ENCODE measurements at regions not wholly inside any gene's neighbourhood (a gene's known extent, or its start where the extent isn't known, plus 50 kb on each side); places are given as distances from the start of the nearest gene placed in this dataset.

DNA sequence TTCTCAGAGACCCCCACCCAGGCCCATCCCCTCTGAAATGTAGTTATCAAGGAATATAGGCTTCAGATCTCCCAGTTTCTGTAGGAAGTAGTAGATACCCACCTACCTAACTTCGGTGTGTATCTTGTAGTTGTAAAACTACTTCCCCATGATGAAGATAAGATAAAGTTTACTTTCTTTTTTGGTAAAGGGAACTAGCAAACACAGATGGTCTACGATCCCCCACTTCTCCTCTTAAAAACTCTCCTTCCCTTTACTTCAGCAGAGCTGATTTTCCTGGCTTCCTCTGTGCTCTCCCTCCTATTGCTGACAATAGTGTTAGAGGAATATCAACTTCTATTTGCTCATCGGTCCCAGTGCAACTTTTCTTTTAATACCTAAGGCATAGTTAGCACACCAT, 395.2 kb downstream of the RPL10L start:
- H3K27me3 ChIP-seq (replicated peaks; ENCODE audit: insufficient read depth, low read length), result no peaks in the 10 kb centered on the region
- H3K9ac ChIP-seq (ENCODE audit: low read length), result no peak overlapping the region
- no peak overlapping the region for H3K4me3 ChIP-seq (ENCODE audit: low read length)
- TF ChIP-seq EZH2 (optimal IDR thresholded peaks at IDR 0.05; ENCODE audit: low read depth, low read length) (no peak), EZH2phosphoT487 (IDR thresholded peaks at IDR 0.05; ENCODE audit: low read length) (no peak)
- TF ChIP-seq, protein P1, sequence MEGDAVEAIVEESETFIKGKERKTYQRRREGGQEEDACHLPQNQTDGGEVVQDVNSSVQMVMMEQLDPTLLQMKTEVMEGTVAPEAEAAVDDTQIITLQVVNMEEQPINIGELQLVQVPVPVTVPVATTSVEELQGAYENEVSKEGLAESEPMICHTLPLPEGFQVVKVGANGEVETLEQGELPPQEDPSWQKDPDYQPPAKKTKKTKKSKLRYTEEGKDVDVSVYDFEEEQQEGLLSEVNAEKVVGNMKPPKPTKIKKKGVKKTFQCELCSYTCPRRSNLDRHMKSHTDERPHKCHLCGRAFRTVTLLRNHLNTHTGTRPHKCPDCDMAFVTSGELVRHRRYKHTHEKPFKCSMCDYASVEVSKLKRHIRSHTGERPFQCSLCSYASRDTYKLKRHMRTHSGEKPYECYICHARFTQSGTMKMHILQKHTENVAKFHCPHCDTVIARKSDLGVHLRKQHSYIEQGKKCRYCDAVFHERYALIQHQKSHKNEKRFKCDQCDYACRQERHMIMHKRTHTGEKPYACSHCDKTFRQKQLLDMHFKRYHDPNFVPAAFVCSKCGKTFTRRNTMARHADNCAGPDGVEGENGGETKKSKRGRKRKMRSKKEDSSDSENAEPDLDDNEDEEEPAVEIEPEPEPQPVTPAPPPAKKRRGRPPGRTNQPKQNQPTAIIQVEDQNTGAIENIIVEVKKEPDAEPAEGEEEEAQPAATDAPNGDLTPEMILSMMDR (IDR thresholded peaks at IDR 0.05; ENCODE audit: low read length), result no peak
- no peak overlapping the region for H3K27ac ChIP-seq (ENCODE audit: low read length)
- H3K36me3 ChIP-seq (replicated peaks; ENCODE audit: insufficient read depth, low read length), result no peaks in the 10 kb centered on the region
- H2AFZ ChIP-seq (ENCODE audit: low read length), result no peak overlapping the region
- H3F3A ChIP-seq (ENCODE audit: insufficient read depth, low read length), result no peaks in the 10 kb centered on the region
- H3K79me2 ChIP-seq (ENCODE audit: low read length), result no peaks in the 10 kb centered on the region
- H4K20me1 ChIP-seq (ENCODE audit: insufficient read depth, low read length), result no peaks in the 10 kb centered on the region
- H3K4me1 ChIP-seq (ENCODE audit: low read length), result no peaks in the 10 kb centered on the region
- H3K9me2 ChIP-seq (replicated peaks; ENCODE audit: insufficient read depth, low read length), result no peaks in the 10 kb centered on the region
- no peak for DNase-seq
- no peaks in the 10 kb centered on the region for H3K9me3 ChIP-seq (replicated peaks; ENCODE audit: insufficient read depth, low read length)
- H3K4me2 ChIP-seq (ENCODE audit: low read depth, low read length), result no peak overlapping the region

DNA sequence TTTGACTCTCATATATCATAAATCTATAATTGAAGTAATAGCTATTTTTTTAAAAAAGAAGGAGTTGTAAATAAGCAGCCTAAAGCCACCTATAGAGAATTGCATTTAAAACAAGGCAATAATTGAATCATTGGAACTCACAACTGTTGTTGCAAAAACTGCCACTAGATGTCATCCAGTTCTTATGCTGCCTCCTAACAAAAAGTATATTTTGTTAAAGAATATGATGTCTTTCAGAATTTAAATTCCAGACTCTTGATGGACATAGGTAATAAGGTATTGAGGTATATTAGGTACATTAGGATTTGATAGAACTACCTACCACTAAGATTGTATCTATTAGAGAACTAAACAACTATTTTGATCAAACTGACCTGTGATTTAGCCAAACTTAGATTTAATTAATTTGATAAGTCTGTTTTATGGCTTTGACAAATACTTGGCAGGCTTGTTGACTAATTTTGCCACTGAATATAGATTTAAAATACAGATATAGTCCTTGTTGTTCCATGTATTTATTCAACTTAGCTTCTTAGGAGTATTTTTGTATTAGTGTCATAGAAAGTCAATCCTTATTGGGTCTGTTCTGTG, 401.4 kb downstream of the RPL10L start:
- H3K79me2 ChIP-seq (ENCODE audit: low read length), result no peaks in the 10 kb centered on the region
- H3K4me1 ChIP-seq (ENCODE audit: low read length), result no peaks in the 10 kb centered on the region
- no peak overlapping the region for H3K9ac ChIP-seq (ENCODE audit: low read length)
- H3K9me3 ChIP-seq (replicated peaks; ENCODE audit: insufficient read depth, low read length), result no peaks in the 10 kb centered on the region
- no peak overlapping the region for H3K4me2 ChIP-seq (ENCODE audit: low read depth, low read length)
- H3K4me3 ChIP-seq (ENCODE audit: low read length), result no peak overlapping the region
- DNase-seq, result no peak
- H3K9me2 ChIP-seq (replicated peaks; ENCODE audit: insufficient read depth, low read length), result no peaks in the 10 kb centered on the region
- no peak overlapping the region for H3K27ac ChIP-seq (ENCODE audit: low read length)
- no peaks in the 10 kb centered on the region for H3F3A ChIP-seq (ENCODE audit: insufficient read depth, low read length)
- no peaks in the 10 kb centered on the region for H3K27me3 ChIP-seq (replicated peaks; ENCODE audit: insufficient read depth, low read length)
- TF ChIP-seq EZH2 (optimal IDR thresholded peaks at IDR 0.05; ENCODE audit: low read depth, low read length) (no peak), EZH2phosphoT487 (IDR thresholded peaks at IDR 0.05; ENCODE audit: low read length) (no peak)
- TF ChIP-seq, protein P1 (IDR thresholded peaks at IDR 0.05; ENCODE audit: low read length), result peak; percentile 43
- H4K20me1 ChIP-seq (ENCODE audit: insufficient read depth, low read length), result no peaks in the 10 kb centered on the region
- H2AFZ ChIP-seq (ENCODE audit: low read length), result no peak overlapping the region
- H3K36me3 ChIP-seq (replicated peaks; ENCODE audit: insufficient read depth, low read length), result no peaks in the 10 kb centered on the region

DNA sequence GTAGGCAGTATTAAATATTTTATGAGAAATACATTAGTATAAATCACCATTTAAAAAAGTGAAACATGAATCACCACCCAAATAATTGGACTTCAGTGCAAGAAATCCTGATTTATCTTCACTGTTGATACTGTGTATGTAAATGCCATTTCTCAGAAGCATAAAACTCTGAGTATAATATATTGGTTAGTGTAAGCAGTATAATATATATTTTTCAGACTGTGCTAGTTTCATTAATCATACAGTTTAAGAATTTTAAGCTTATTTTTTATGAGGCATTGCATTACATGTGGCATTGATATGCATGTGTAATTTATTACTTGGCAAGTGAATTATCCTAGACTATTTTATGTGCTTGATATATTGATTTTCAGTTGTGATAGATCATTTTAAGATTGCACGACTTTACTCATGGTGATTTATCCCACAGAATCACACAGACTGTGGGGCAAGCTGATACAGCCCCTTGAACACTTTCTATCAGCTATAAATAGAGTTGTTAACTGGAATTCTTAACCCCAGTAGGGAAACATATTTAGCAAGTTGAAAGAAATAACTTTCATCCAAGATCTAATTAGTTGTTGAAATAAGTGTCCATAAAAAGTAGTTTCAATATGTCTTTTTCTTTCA, 403.5 kb downstream of the RPL10L start:
- no peak for DNase-seq
- Histone ChIP-seq H3K4me1 (ENCODE audit: low read length) (no peaks in the 10 kb centered on the region), H3K9me3 (replicated peaks; ENCODE audit: insufficient read depth, low read length) (no peaks in the 10 kb centered on the region), H3K36me3 (replicated peaks; ENCODE audit: insufficient read depth, low read length) (no peaks in the 10 kb centered on the region), H3K27ac (ENCODE audit: low read length) (no peak overlapping the region), H3F3A (ENCODE audit: insufficient read depth, low read length) (no peaks in the 10 kb centered on the region), H4K20me1 (ENCODE audit: insufficient read depth, low read length) (no peaks in the 10 kb centered on the region), H2AFZ (ENCODE audit: low read length) (no peak overlapping the region), H3K27me3 (replicated peaks; ENCODE audit: insufficient read depth, low read length) (no peaks in the 10 kb centered on the region), H3K9me2 (replicated peaks; ENCODE audit: insufficient read depth, low read length) (no peaks in the 10 kb centered on the region), H3K79me2 (ENCODE audit: low read length) (no peaks in the 10 kb centered on the region), H3K9ac (ENCODE audit: low read length) (no peak overlapping the region), H3K4me2 (ENCODE audit: low read depth, low read length) (no peak overlapping the region), H3K4me3 (ENCODE audit: low read length) (no peak overlapping the region)
- TF ChIP-seq, protein P1 (IDR thresholded peaks at IDR 0.05; ENCODE audit: low read length), result no peak
- TF ChIP-seq EZH2phosphoT487 (IDR thresholded peaks at IDR 0.05; ENCODE audit: low read length) (no peak), EZH2 (optimal IDR thresholded peaks at IDR 0.05; ENCODE audit: low read depth, low read length) (no peak)
